Caco-2 (cell line): ENCODE measurements at regions not wholly inside any gene's neighbourhood (a gene's known extent, or its start where the extent isn't known, plus 50 kb on each side); places are given as distances from the start of the nearest gene placed in this dataset.

Source experiments
- BruUV-seq: library from RNA; stranded (reverse); fragments of 400-500 nt; replicated peaks from 2 replicates; lab custom pipeline; 2021; lab: Mats Ljungman, UMichigan
- CTCF ChIA-PET: fragments of 300-600 bp; sonication (Branson Sonifier 250); formaldehyde crosslinking; loops from one replicate; lab custom pipeline; 2022; ENCODE audit warnings: antibody characterized with exemption; lab: Charles Lee
- POLR2A ChIA-PET: fragments of 300-600 bp; sonication (Branson Sonifier 250); formaldehyde crosslinking; loops from one replicate; lab custom pipeline; 2022; ENCODE audit warnings: antibody characterized with exemption; lab: Charles Lee
- DNase-seq, 2 experiments: peaks; one replicate each; pipeline versions ENCODE4 v3.0.0 to v3.0.0-alpha.2; 2020 to 2022
- H3K27me3 ChIP-seq: replicated peaks from 2 replicates; pipeline ENCODE4 v1.6.0; 2011; ENCODE audit warnings: low read length; ENCODE audit not compliant: control insufficient read depth, insufficient read depth
- H3K36me3 ChIP-seq: 2 replicates; pipeline ENCODE4 v1.5.1; 2011; ENCODE audit warnings: low read length; ENCODE audit not compliant: control insufficient read depth, insufficient read depth
- H3K4me1 ChIP-seq: fragments of 250-450 bp; sonication (Bioruptor Pico); 2 replicates; pipeline ENCODE4 v1.5.1; 2020; ENCODE audit warnings: mild to moderate bottlenecking
- H3K4me3 ChIP-seq: 2 replicates; pipeline ENCODE4 v1.5.1; 2011; ENCODE audit warnings: low read depth, mild to moderate bottlenecking, control low read depth, low read length
- H3K9me3 ChIP-seq: fragments of 250-450 bp; sonication (Bioruptor Pico); 2 replicates; pipeline ENCODE4 v1.5.1; 2020; ENCODE audit warnings: mild to moderate bottlenecking, moderate library complexity
- H3K27ac Mint-ChIP-seq: one replicate; pipeline ENCODE4 v1.8.0; 2022; ENCODE audit warnings: mixed read lengths; ENCODE audit not compliant: unreplicated experiment
- H3K27me3 Mint-ChIP-seq: one replicate; pipeline ENCODE4 v1.8.0; 2022; ENCODE audit warnings: mixed read lengths; ENCODE audit not compliant: insufficient read depth, unreplicated experiment
- H3K36me3 Mint-ChIP-seq: one replicate; pipeline ENCODE4 v1.8.0; 2022; ENCODE audit warnings: mild to moderate bottlenecking, mixed read lengths; ENCODE audit not compliant: insufficient read depth, unreplicated experiment
- H3K4me1 Mint-ChIP-seq: one replicate; pipeline ENCODE4 v1.8.0; 2022; ENCODE audit warnings: low read depth, mixed read lengths; ENCODE audit not compliant: unreplicated experiment
- H3K4me3 Mint-ChIP-seq: one replicate; pipeline ENCODE4 v1.8.0; 2022; ENCODE audit warnings: mild to moderate bottlenecking, moderate library complexity, mixed read lengths; ENCODE audit not compliant: unreplicated experiment
- H3K9me3 Mint-ChIP-seq: one replicate; pipeline ENCODE4 v1.8.0; 2022; ENCODE audit warnings: mixed read lengths; ENCODE audit not compliant: unreplicated experiment
- CTCF ChIP-seq, 2 experiments: fragments of 200-600 bp in 1 of 2; IDR thresholded peaks; 1 replicate in 1 of 2; 2 replicates in 1 of 2; pipeline versions ENCODE4 v1.5.1 to v1.8.0; 2011 to 2022; ENCODE audit warnings: antibody characterized with exemption in 1 of 2, control low read depth in 1 of 2, inconsistent platforms in 1 of 2, low read depth in 1 of 2, low read length in 1 of 2, mild to moderate bottlenecking in 1 of 2, moderate library complexity in 1 of 2; ENCODE audit not compliant: insufficient read depth in 1 of 2, severe bottlenecking in 1 of 2, unreplicated experiment in 1 of 2
- intact Hi-C: fragments of 100-400 bp; cut with micrococcal nuclease; formaldehyde crosslinking; loops from one replicate; pipeline ENCODE4 v1.10.0; 2022; ENCODE audit not compliant: unreplicated experiment

GRCh38 chr9:81417941-81418340 is 271.4 kb downstream of the TLE1 start:
- no peaks in the 10 kb centered on the region for H3K4me1 Mint-ChIP-seq
- H3K27me3 Mint-ChIP-seq: peaks cover 3% of the 10 kb centered on the region
- POLR2A ChIA-PET: no interaction called here
- H3K9me3 Mint-ChIP-seq: no peaks in the 10 kb centered on the region
- Histone ChIP-seq H3K27me3 (no peaks in the 10 kb centered on the region), H3K4me3 (no peak overlapping the region), H3K9me3 (no peaks in the 10 kb centered on the region), H3K4me1 (no peaks in the 10 kb centered on the region), H3K36me3 (no peaks in the 10 kb centered on the region)
- no peaks in the 10 kb centered on the region for H3K36me3 Mint-ChIP-seq
- H3K4me3 Mint-ChIP-seq: no peak overlapping the region
- no peak overlapping the region for H3K27ac Mint-ChIP-seq
- no peak for TF ChIP-seq CTCF (IDR thresholded peaks at IDR 0.05; ENCODE audit: insufficient read depth in 1 of 2, low read depth in 1 of 2, low read length in 1 of 2, severe bottlenecking in 1 of 2, unreplicated experiment in 1 of 2)
- CTCF ChIA-PET: no interaction called here
- BruUV-seq: no TSS peak
- intact Hi-C loops: no loop called here
- no peak for DNase-seq

- H3K27me3 Mint-ChIP-seq: peaks cover 3% of the 10 kb centered on the region
- H3K9me3 ChIP-seq: no peaks in the 10 kb centered on the region
- H3K4me3 ChIP-seq: no peak overlapping the region
- H3K27ac Mint-ChIP-seq: no peak overlapping the region
- no peaks in the 10 kb centered on the region for H3K36me3 ChIP-seq
- intact Hi-C loops: no loop called here
- H3K4me1 Mint-ChIP-seq: no peaks in the 10 kb centered on the region
- no peaks in the 10 kb centered on the region for H3K9me3 Mint-ChIP-seq
- H3K4me1 ChIP-seq: no peaks in the 10 kb centered on the region
- no peak for DNase-seq
- no peak for TF ChIP-seq CTCF (IDR thresholded peaks at IDR 0.05; ENCODE audit: insufficient read depth in 1 of 2, low read depth in 1 of 2, low read length in 1 of 2, severe bottlenecking in 1 of 2, unreplicated experiment in 1 of 2)
- H3K36me3 Mint-ChIP-seq: no peaks in the 10 kb centered on the region
- no peak overlapping the region for H3K4me3 Mint-ChIP-seq
- no TSS peak for BruUV-seq
- CTCF ChIA-PET: no interaction called here
- H3K27me3 ChIP-seq: no peaks in the 10 kb centered on the region
- POLR2A ChIA-PET: no interaction called here
These were observed 272.1 kb downstream of the TLE1 start for GRCh38 chr9:81417299-81417675.

- H3K4me1 ChIP-seq: no peaks in the 10 kb centered on the region
- BruUV-seq: no TSS peak
- Mint-ChIP-seq H3K27me3 (peaks cover 3% of the 10 kb centered on the region), H3K27ac (no peak overlapping the region), H3K9me3 (no peaks in the 10 kb centered on the region), H3K4me1 (no peaks in the 10 kb centered on the region), H3K36me3 (no peaks in the 10 kb centered on the region), H3K4me3 (no peak overlapping the region)
- no peak for TF ChIP-seq CTCF (IDR thresholded peaks at IDR 0.05; ENCODE audit: insufficient read depth in 1 of 2, low read depth in 1 of 2, low read length in 1 of 2, severe bottlenecking in 1 of 2, unreplicated experiment in 1 of 2)
- H3K4me3 ChIP-seq: no peak overlapping the region
- intact Hi-C loops: no loop called here
- DNase-seq: no peak
- ChIA-PET CTCF (no interaction called here), POLR2A (no interaction called here)
- no peaks in the 10 kb centered on the region for H3K27me3 ChIP-seq
- H3K9me3 ChIP-seq: no peaks in the 10 kb centered on the region
- H3K36me3 ChIP-seq: no peaks in the 10 kb centered on the region
These were observed 272.7 kb downstream of the TLE1 start for GRCh38 chr9:81416476-81417298.
